ENCODE measurements at regions not wholly inside any gene's neighbourhood (a gene's known extent, or its start where the extent isn't known, plus 50 kb on each side); places are given as distances from the start of the nearest gene placed in this dataset.

GRCh38 chr22:49486225-49486624 lies 341.4 kb downstream of the BRD1 start:
- DNase-seq (ENCODE audit: low read depth, low spot score) = no peak

GRCh38 chr22:49483946-49484345 lies 343.7 kb downstream of the BRD1 start:
- DNase-seq (ENCODE audit: low read depth, low spot score) = no peak

DNA sequence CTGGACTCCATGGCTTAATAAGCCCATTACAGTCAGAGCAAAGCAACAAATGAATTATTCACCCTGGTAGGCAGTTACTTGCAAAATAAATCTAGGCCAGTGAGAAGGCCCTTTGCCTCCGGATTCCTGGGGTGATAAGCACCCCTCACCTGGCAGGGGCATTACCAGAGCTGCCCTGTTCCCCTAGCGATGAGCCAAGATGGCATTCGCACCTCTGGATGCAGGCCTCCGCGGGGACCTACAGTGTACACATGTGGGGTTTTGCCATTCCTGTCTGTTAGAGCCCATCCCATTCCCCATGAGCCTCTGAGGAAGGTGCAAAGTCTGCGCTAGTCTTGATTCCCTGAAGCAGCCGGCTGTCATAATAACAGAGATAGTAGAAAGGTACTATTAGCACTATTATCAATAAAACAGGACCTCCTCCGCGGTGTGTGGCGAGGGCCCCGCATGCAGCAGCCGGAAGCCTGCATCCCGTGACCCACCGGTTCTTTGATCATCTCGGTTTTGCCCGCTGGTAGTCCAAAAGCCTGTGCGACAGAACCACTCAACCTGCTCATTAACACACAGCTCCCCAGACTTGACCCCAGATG lies 344.3 kb downstream of the BRD1 start:
- no peak for DNase-seq (ENCODE audit: low read depth, low spot score)

DNA sequence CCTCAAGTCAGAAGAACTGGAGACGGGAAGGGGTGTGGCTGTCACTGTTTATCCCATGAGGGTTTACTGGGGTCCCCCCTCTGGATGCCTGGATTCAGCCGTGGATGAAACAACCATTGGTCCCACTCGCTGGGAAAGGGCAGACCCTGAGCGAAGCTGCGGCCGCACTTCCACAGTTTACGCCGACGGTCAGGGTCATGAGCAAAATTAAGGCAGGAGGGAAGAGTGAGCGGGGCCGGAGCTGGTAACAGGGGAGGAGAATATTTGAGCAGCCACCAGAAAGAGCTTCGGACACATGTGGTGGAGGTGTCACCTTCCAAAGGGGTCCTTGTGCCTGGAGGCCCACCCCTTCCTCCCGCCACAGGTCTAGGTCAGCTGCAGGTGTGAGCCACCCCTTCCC lies 344.9 kb downstream of the BRD1 start:
- DNase-seq (ENCODE audit: low read depth, low spot score) = no peak

- DNase-seq (ENCODE audit: low read depth, low spot score) = no peak
These were observed 345.8 kb downstream of the BRD1 start for GRCh38 chr22:49481659-49482399.

DNA sequence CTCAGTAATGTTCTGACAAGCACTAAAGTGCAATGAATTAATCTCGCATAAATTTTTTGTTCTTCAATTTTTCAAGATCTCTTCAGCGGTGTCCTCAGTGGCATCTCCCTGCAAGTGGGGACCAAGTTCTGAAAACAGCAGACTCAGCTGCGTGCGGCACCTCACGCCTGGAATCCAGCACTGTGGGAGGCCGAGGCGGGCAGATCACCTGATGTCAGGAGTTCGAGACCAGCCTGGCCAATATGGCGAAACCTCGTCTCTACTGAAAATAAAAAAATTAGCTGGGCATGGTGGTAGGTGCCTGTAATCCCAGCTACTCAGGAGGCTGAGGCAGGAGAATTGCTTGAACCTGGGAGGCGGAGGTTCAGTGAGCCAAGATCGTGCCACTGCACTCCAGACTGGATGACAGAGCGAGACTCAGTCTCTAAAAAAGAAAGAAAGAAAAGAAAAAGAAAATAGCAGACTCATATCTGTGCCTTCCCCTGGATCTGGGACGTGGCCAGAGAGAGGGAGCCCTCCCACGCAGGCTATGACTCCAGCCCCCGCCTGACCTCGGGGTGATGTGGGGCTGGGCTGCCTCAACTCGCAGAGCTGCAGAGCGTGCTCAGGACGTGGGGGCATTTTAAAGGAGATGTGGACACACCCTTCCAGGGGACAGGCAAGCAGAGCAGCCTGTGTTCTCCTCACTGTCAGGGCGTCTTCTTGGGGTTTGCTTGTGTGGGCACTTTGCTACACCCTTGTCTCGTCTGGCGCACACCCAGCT lies 346.6 kb downstream of the BRD1 start:
- DNase-seq (ENCODE audit: low read depth, low spot score) = no peak

DNA sequence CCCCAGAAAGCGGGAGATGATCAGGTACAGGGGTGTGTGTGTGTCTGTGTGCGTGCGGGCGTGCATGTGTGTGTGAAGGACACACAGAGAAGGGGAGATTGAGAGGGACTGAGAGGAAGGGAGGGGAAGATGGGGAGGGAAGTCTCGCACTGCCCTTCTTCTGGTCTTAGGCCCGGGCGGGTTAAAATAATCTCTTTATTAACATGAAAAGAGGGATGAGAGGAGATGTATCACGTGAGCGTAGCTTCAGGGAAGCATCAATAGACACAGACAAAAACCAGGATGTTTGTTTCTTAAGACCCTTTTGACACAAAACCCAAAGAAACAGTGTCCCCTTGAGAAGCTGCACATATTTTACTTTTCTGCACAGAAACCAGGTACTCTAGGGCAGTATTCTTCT lies 347.3 kb downstream of the BRD1 start:
- no peak for DNase-seq (ENCODE audit: low read depth, low spot score)

DNA sequence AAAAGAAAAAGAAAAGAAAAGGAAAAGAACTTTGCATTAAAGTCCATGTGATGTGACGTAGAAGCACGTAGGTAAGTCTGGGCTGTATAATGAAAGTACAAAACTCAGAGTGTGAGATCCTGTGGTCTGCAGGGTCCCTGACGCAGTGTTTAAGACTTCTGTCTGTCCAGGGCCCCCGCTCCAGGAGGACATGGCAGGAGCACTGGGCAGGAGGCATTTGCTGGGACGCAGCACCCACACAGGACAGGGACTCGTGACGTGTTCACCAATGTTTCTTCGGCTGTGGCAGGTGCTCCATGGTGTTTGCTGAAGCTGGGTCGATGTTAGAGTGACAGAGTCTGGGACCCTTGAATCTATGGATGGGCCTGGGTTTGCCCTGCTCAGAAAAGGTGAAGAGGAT lies 348.1 kb downstream of the BRD1 start:
- no peak for DNase-seq (ENCODE audit: low read depth, low spot score)

- no peak for DNase-seq (ENCODE audit: low read depth, low spot score)
These were observed 350.8 kb downstream of the BRD1 start for GRCh38 chr22:49476800-49477400.

DNA sequence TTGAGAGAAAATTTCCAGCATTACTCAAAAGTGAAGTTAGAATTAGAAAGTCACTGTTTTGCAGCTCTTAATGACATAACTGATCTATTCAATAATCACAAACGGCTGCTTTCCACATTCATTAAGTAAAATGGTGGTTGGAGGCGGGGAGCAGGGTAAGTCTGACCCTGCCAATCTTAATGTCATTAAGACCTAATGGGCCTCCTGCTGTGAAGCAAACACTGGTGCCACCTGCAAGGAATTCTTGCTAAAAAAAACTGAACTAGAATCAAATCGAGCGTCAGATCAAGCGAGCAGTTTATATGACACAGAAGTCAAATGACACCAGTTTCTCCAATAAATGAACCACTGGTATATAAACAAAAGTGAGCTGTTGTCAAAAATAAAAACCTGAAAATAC lies 351.5 kb downstream of the BRD1 start:
- no peak for DNase-seq (ENCODE audit: low read depth, low spot score)

DNA sequence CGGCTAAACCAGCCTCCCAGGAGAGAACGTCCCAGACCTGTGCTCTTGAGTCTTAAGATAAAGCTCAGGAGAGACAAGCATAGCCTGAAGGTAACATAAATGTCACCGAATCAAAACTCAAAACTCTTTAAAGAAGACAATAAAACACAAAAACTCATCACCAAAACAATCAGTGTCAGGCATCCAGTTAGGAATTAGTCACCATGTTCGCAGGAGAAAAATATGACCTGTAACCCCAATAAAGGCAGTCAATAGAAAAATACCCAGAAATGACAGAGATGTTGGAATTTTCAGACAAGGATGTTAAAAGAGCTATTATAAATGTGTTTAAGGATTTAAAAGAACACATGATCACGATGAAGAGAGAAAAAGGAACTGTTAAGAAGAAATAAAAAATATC lies 352.4 kb downstream of the BRD1 start:
- DNase-seq (ENCODE audit: low read depth, low spot score) = no peak

DNA sequence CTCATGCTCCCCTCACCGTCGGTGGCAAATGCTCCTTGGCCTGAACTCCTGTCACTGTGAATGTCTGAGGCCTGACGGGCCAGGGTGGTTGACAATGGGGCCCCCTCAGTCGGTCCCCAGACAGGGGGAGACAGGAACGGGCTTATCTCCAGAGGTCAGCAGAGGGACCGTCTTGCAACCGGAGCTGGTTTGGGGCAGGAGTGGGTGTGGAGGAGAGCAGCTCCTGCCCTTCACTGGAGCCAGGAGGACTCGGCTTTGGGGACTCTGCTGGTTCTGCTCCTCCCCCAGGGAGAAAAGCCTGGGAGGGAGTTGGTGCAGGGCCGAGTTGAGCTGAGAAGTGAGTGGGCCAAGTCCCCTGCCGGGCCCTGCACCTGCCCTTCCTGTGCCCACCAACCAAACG lies 354.4 kb downstream of the BRD1 start:
- no peak for DNase-seq (ENCODE audit: low read depth, low spot score)

DNA sequence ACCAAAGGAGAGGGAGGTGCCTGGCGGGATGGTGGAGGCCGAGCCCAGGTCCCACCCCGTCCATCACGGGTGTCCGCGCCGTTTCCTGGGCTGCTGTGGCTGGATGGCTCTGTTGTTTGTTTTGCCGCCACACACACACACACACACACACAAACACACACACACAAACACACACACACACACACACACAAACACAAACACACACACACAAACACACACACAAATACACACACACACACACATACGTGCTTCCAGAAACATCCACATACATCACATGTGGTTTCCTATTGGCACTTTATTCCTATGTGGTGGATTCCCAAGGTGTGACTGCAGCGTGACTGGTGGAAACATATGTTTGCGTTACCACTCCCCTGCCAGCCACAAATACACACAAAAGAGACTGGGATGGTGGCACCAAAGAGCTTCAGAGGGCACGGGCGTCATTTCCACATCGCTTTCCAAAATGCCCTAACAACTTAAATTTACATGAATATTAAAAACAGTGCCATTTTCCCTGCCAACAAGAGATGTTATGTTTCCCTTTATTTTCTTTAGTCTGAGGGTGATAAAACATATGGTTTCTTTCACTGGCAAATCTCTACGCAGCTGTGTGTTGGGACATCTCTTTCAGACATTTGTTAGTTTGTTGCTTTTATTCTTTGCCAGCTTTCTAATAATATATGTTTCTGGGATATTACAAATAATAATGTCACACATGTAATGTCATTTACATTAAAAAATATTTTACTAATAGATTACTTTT lies 356.8 kb downstream of the BRD1 start:
- DNase-seq (ENCODE audit: low read depth, low spot score) = no peak

DNA sequence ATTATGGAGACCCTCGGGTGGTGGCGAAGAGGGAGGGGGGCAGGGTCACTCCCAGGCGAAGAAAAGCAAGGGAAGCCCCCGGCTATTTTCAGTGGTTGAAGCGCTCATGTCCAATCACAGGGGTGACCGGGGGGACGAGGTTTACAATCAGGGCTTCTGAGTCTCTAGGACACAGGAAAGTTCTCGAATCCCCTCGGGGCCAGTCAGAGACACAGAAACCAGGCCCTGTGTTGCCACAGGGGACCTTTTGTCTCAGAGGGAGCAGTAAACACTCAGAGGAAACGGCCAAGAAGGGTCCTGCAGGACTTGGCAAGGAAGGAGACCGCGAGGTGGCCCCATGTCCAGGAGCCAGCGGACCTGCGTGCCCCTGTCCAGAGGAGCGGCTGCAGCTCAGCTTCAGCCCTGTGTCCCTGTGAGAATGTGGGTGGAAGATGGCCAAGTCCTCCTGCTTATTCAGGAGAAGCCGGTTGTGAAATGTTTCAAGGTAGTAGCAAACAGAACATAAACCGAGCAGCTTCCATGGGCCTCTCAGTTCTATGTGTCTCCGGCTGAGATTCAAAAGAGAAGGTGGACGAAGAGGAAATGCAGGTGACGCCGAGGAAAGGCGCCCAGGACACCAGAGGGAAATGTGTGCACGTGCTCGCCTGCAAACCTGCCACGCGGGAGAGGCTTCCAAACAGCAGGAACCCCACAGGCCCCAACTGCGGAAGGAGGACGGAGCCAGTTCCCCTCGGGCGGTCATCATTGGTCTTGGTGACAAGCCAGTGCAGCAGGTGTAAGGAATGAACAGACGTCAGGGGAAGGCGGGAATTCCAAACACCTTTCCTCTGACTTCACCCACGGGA lies 357.6 kb downstream of the BRD1 start:
- DNase-seq (ENCODE audit: low read depth, low spot score) = no peak

- DNase-seq (ENCODE audit: low read depth, low spot score) = no peak
These were observed 359.0 kb downstream of the BRD1 start for GRCh38 chr22:49468487-49469198.

DNA sequence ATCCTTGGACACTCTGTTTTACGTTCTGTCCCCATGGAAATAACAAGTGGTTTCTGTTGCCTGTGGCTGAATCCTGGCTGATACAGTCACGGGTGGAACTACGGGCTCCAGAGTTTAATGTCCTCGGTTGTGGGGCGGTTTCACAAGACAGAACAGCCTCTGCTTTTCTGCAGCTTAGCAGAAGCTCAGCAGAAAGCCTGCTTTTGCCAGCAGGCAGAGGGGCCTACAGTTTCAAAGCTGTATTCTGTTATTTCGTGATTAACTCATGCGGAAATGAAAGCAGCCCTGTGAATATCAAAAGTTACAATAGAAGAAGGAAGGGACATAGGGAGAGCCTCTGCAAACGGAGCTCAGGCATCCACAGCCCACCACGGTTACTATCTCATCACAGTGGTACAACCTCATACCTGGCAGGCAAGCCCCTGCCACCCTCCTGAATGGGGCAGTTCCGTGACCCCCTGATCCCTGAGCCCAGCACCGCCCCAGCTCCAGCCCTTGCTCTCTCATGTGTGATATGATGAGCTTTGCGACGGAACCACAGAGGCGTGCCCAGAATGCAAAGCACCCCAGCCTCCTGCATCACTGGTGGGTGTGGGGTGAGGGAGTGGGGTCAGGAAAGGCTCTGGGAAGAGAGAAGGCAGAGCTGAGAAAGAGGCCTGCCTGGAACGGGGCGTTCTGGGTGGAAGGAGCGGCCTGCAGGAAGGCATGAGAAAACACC lies 360.6 kb downstream of the BRD1 start:
- no peak for DNase-seq (ENCODE audit: low read depth, low spot score)

DNA sequence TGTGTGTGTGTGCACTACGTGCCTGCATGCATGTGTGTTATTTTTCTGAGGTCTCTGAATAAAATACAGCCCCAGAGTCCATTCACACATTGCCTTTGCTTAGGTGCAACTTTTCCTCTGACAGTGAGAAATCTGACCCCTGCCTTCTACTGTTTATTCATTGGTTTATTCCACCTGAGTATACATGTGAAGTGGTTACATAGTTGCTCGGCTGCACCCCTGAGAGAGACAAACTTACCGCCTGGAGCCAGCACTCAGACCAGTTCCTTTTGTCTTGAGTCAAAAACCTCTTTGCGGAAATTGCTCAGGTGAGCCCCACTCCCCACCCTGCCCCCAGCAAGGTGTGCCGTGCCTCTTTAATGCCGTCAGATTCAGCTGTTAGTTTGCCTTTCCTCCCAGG lies 363.6 kb downstream of the BRD1 start:
- no peak for DNase-seq (ENCODE audit: low read depth, low spot score)

- DNase-seq (ENCODE audit: low read depth, low spot score) = no peak
These were observed 364.9 kb downstream of the BRD1 start for GRCh38 chr22:49462795-49463194.

GRCh38 chr22:49462291-49462690 lies 365.4 kb downstream of the BRD1 start:
- DNase-seq (ENCODE audit: low read depth, low spot score) = no peak

GRCh38 chr22:49461674-49462073 lies 366.0 kb downstream of the BRD1 start:
- no peak for DNase-seq (ENCODE audit: low read depth, low spot score)
